GM18870 (cell line): ENCODE measurements at regions not wholly inside any gene's neighbourhood (a gene's known extent, or its start where the extent isn't known, plus 50 kb on each side); places are given as distances from the start of the nearest gene placed in this dataset.
"Not testable (repeated sequence)": the region's sequence is repeated elsewhere in the genome, so short reads cannot be mapped to it uniquely, and the experiment has no call there.

ENCODE experiments used
- ATAC-seq: cut with Tn5 transposase; IDR thresholded peaks from one replicate; pipeline ENCODE4 v1.9.1; 2021; ENCODE audit warnings: moderate library complexity; ENCODE audit not compliant: unreplicated experiment

- ATAC-seq = no peak
Observed at GRCh38 chr5:174571662-174572397, 152.6 kb upstream of the MSX2 start.

DNA sequence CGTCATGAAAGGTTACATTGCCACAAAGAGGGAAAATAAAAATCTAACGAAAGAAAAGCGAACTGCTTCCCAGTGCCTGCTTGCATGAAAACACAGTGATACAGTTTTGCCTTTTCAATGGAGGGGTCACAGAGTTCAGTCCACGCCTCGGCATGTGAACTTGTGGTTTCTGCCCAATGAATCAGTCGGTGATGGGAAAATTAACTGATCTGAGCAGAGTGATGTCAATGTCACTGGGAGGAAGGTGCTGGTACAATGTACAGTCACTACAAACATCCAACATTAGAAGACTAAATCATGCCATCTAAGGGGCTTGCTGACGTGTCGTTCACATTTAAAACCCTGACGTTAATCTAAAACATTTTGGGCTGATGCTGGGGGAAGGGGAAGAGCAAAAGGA, 151.8 kb upstream of the MSX2 start:
- ATAC-seq = no peak

- no peak for ATAC-seq
Observed at GRCh38 chr5:174573221-174573994, 151.0 kb upstream of the MSX2 start.

DNA sequence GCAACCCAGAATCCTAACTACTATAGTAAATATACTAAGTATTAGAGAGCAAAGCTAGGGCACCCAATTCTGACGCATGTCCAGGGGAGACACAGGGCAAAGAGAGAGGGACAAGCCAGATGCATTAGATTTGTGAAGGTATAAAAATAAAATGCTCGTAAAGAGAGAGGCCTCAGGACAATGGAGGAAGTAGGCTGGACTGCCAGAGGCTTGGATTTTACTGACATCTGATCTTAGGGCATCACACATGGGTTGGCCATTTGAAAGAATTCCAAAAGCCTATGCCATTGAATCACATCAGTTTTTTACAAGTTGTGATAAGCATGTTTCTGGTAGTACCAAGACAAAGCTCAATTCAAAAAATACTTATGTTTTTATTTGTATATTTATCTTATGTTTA, 149.3 kb upstream of the MSX2 start:
- no peak for ATAC-seq

DNA sequence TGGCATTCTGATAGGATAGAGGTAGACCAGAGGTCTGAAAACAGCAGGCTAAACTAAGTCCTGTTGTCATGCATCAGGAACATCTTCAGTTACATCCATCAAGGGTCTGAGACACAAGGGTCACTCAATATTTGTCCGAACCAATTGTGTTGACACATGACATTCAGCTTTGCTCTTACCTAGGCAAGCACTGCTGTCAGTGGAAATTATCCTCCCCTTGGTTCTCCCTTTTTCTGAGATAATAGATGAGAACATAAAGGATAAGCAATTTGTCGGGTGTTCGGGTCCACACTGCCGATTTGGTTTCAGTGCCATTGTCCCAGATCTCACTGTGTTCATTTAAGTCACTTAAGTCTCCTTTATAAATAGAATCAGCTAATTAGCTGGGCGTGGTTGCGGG, 148.3 kb upstream of the MSX2 start:
- no peak for ATAC-seq

- no peak for ATAC-seq
Observed at GRCh38 chr5:174581479-174581878, 142.9 kb upstream of the MSX2 start.

- ATAC-seq = no peak
Observed at GRCh38 chr5:174581894-174582293, 142.5 kb upstream of the MSX2 start.

GRCh38 chr5:174583071-174583470, 141.3 kb upstream of the MSX2 start:
- no peak for ATAC-seq

DNA sequence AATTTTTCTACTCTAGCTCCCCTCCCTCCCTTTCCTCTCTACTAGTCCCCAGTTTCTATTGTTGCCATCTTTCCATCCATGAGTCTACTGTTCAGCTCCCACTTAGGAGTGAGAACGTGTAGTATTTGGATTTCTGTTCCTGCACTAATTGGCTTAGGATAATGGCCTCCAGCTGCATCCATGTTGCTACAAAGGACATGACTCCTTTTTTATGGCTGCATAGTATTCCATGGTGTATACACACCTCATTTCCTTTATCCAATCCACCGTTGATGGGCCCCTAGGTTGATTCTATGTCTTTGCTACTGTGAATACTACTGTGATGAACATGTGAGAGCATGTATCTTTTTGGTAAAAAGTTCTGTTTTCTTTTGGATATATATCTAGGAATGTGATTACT, 138.9 kb upstream of the MSX2 start:
- no peak for ATAC-seq

DNA sequence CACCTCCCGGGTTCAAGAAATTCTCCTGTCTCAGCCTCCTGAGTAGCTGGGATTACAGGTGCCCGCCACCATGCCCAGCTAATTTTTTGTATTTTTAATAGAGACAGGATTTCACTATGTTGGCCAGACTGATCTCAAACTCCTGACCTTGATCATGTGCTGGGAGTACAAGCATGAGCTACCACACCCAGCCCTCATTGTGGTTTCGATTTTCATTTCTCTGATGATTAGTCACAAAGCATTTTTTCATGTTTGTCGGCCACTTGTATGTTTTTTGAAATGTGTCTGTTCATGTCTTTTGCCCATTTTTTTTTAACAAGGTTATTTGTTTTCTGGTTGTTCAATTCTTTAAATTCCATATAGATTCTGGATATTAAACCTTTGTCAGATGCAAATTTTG, 138.2 kb upstream of the MSX2 start:
- not testable (repeated sequence) for ATAC-seq

DNA sequence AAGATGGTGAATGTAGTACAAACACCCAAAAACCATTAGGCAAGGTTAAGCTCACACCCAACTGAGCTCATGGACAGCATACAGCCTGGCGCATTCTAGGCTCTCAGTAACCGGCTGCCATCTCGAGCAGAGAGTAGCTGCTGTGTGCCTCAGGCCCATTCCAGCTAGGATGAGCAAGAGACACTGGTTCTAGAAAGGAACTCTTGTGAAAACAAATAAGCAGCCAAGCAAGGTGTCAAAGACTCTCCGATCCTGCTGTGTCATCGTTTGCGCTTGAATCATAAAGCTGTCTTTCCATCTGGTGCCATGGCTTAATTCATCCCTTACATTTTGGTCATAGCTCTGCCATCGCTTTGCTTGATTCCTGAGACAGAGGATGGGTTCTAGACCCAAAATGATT, 135.4 kb upstream of the MSX2 start:
- no peak for ATAC-seq

DNA sequence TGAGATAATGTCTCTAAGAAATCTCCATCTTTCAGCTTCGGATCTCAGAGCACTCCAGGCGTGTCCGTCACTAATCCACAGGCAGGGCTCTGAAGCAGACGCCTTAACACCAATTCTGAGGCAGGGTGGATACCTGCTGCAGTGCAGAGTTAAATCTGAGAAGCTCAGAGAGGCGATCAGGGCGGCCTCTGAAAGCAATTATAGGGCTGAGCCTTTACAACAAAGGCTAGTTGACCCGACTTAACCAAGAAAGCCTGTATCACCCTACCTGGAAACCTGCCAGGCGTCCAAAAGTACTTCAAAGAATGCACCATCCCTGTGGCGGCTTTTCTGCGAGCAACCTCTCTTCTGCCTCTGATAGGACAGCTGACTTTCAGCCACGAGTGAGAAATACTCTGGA, 134.8 kb upstream of the MSX2 start:
- ATAC-seq = no peak

- no peak for ATAC-seq
Observed at GRCh38 chr5:174590820-174591219, 133.6 kb upstream of the MSX2 start.

GRCh38 chr5:174596429-174596828, 128.0 kb upstream of the MSX2 start:
- no peak for ATAC-seq

GRCh38 chr5:174599992-174600391, 124.4 kb upstream of the MSX2 start:
- ATAC-seq = no peak

DNA sequence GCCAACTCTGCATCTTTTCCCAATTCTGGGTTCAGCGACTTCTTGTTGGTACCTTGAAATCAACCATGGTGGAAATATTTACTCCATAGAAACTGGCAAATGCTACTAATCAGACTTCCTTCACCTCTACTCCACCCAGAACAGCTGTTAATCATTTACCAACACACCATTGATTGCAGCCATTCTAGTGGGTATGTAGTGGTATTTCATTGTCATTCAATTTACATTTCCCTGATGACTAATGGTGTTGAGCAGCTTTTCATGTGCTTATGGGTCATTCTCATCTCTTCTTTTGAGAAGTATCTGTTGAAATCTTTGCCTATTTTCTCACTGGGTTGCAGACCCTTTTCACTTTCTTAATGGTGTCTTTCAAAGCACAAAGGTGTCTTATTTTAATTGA, 122.4 kb upstream of the MSX2 start:
- no peak for ATAC-seq

DNA sequence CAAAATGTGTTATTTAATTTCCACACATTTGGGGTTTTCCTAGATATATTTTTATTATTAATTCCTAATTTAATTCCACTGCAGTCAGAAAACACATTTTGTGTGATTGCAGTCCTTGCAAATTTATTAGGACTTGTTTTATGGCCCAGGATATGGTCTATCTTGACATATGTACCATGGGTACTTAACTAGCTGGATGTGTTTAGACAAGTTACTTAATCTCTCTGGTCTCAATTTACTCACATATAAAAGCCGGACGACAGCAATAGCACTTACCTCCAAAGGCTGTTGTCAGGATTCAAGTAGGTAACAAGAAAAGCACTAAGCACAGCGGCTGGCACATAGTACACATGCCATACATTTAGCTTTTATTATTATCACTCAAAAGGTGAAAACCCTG, 118.2 kb upstream of the MSX2 start:
- no peak for ATAC-seq

DNA sequence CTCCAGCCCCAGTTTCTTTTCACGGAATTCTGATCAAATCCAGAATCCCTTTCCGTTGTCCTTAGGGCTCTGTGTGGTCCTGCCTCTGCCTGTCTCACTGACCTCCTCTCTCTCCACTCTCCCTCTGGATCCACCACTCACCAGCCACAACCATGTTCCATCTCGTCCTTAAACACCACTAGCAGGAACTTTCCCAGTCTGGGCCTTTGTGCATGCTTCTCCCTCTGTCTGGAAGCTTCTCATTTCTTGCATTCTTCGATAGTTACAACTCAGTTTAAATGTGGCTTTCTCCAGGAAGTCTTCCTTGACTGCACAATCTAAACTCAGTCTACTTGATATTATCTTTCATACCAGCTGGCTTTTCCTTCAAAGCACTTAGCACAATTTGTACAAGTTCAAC, 117.7 kb upstream of the MSX2 start:
- ATAC-seq = no peak

DNA sequence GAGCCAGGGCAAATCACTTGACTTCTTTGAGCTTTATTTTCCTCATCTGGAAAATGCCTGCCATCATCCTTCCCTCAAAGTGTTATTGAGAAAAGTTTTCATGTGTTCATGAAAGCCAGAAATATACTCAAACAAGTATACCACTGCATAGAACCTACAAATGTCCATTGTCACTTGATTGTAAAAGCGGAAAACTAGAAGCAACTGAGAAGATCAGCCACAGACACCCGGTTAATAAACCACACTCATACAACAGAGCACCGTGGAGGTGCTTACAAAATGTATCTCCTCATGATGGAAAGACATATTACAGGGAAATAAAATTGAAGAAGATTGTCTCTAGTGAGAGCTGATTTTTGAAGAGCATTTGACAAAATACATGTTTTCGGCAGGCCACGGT, 117.2 kb upstream of the MSX2 start:
- ATAC-seq = no peak

GRCh38 chr5:174607916-174608315, 116.5 kb upstream of the MSX2 start:
- ATAC-seq = no peak

- no peak for ATAC-seq
Observed at GRCh38 chr5:174608631-174609097, 115.7 kb upstream of the MSX2 start.

DNA sequence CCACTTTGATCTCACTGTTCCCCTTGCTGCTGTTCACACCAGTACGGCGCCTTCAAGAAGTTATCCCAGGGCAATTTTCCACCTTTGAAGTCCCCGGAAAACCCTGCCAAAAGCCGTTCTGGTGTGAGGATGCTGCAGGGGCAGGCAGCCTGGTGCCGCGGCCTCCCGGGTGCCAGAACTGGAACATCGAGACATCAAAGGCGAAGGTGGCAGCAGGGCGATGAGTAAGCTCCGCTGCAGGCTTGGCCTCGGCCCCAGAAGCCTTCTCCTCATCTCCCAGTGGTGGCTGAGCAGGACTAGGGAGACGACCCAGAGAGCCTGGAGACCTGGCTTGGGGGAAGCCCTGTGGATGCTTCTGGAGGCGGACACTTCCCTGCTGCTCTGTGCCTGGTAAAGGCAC, 115.3 kb upstream of the MSX2 start:
- ATAC-seq = no peak
